MCF 10A (cell line): ENCODE measurements at regions not wholly inside any gene's neighbourhood (a gene's known extent, or its start where the extent isn't known, plus 50 kb on each side); places are given as distances from the start of the nearest gene placed in this dataset.

Experiments used
- BruUV-seq: library from RNA; stranded (reverse); fragments of 400-500 nt; replicated peaks from 2 replicates; lab custom pipeline; 2021; lab: Mats Ljungman, UMichigan
- CTCF ChIA-PET: fragments of 300-600 bp; sonication (Branson Sonifier 250); formaldehyde crosslinking; extraction: SDS; loops from one replicate; lab custom pipeline; 2021; ENCODE audit warnings: antibody characterized with exemption, inconsistent platforms; lab: Yijun Ruan, JAX
- POLR2A ChIA-PET: fragments of 300-600, 350-650 bp; sonication (Branson Sonifier 250); formaldehyde crosslinking; extraction: SDS; loops from one replicate; lab custom pipeline; 2020; ENCODE audit warnings: antibody characterized with exemption, inconsistent platforms; lab: Yijun Ruan, JAX
- DNase-seq: peaks from one replicate; pipeline ENCODE4 v3.0.0-alpha.2; 2018; ENCODE audit not compliant: unreplicated experiment
- H3K27ac Mint-ChIP-seq: one replicate; pipeline ENCODE4 v1.8.0; 2022; ENCODE audit warnings: mild to moderate bottlenecking, low read depth, mixed read lengths; ENCODE audit not compliant: unreplicated experiment
- H3K27me3 Mint-ChIP-seq: one replicate; pipeline ENCODE4 v1.8.0; 2022; ENCODE audit warnings: mixed read lengths; ENCODE audit not compliant: insufficient read depth, unreplicated experiment
- H3K36me3 Mint-ChIP-seq: one replicate; pipeline ENCODE4 v1.8.0; 2022; ENCODE audit warnings: mild to moderate bottlenecking, moderate library complexity, mixed read lengths; ENCODE audit not compliant: insufficient read depth, unreplicated experiment
- H3K4me1 Mint-ChIP-seq: one replicate; pipeline ENCODE4 v1.8.0; 2022; ENCODE audit warnings: mixed read lengths; ENCODE audit not compliant: insufficient read depth, unreplicated experiment
- H3K4me3 Mint-ChIP-seq: one replicate; pipeline ENCODE4 v1.8.0; 2022; ENCODE audit warnings: mild to moderate bottlenecking, moderate library complexity, mixed read lengths; ENCODE audit not compliant: unreplicated experiment
- H3K9me3 Mint-ChIP-seq: one replicate; pipeline ENCODE4 v1.8.0; 2022; ENCODE audit warnings: mixed read lengths; ENCODE audit not compliant: unreplicated experiment
- intact Hi-C: fragments of 100-400 bp; cut with micrococcal nuclease; formaldehyde crosslinking; loops from 2 replicates; pipeline ENCODE4 v1.14.1; 2022
- TF ChIP-seq, protein P1 (sequence below): fragments of 200-600 bp; IDR thresholded peaks from one replicate; pipeline ENCODE4 v1.8.0; 2022; ENCODE audit warnings: antibody characterized with exemption, mild to moderate bottlenecking; ENCODE audit not compliant: unreplicated experiment

DNA sequence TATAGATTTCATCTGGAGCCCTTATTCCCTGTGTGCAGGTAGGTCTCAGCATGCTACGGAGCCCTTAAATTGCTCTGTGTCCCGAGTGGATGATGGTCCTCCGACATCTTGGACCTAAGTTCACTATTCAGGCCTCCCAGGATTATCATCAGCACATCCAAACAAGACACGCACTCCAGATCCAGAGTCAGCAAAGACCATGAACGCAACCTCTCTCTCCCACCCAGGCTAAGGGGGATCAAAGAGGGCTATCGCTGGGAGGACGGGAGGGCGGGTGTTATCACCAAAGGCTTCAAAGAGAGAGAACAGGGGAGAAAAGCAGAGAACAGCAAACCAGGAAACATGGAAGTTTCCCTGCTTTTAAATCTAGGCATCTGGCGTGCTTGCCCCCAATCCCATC, 659.4 kb downstream of the TBC1D22A start:
- H3K27ac Mint-ChIP-seq: no peak overlapping the region
- intact Hi-C loops: no loop called here
- DNase-seq: no peak
- no TSS peak for BruUV-seq
- no peaks in the 10 kb centered on the region for H3K36me3 Mint-ChIP-seq
- H3K27me3 Mint-ChIP-seq: peaks cover 52% of the 10 kb centered on the region
- TF ChIP-seq, protein P1, sequence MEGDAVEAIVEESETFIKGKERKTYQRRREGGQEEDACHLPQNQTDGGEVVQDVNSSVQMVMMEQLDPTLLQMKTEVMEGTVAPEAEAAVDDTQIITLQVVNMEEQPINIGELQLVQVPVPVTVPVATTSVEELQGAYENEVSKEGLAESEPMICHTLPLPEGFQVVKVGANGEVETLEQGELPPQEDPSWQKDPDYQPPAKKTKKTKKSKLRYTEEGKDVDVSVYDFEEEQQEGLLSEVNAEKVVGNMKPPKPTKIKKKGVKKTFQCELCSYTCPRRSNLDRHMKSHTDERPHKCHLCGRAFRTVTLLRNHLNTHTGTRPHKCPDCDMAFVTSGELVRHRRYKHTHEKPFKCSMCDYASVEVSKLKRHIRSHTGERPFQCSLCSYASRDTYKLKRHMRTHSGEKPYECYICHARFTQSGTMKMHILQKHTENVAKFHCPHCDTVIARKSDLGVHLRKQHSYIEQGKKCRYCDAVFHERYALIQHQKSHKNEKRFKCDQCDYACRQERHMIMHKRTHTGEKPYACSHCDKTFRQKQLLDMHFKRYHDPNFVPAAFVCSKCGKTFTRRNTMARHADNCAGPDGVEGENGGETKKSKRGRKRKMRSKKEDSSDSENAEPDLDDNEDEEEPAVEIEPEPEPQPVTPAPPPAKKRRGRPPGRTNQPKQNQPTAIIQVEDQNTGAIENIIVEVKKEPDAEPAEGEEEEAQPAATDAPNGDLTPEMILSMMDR: no peak
- no peak overlapping the region for H3K4me3 Mint-ChIP-seq
- CTCF ChIA-PET: interaction anchor here (0.6 kb wide), 1 partner anchor 30 kb away, joined by 3 read pairs; no protein-coding TSS in a partner anchor
- H3K9me3 Mint-ChIP-seq: peaks cover 8% of the 10 kb centered on the region
- POLR2A ChIA-PET: no interaction called here
- H3K4me1 Mint-ChIP-seq: no peaks in the 10 kb centered on the region

DNA sequence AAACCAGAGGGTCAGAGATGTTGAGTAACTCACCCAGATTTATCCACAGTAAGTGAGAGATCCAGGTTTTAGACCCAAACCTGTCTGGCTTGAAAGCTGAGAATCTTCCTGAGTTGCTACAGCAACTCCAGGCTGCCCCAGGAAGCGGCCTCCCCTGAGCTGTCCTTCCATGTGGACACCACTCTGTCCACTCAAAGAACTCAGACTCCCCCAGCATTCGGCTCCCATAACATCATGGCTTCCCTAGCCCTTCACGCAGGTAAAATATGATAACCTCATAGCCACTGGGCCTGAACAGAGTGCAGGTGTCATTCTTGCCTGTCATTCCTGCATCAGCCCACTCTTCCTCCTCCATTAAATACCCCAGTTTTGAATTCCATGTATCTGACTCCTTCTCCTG, 657.8 kb downstream of the TBC1D22A start:
- intact Hi-C loops: no loop called here
- BruUV-seq: no TSS peak
- Mint-ChIP-seq H3K27ac (no peak overlapping the region), H3K4me1 (no peaks in the 10 kb centered on the region), H3K36me3 (no peaks in the 10 kb centered on the region), H3K9me3 (peaks cover 8% of the 10 kb centered on the region), H3K27me3 (peaks cover 37% of the 10 kb centered on the region), H3K4me3 (no peak overlapping the region)
- ChIA-PET POLR2A (no interaction called here), CTCF (interaction anchor here (0.6 kb wide), 1 partner anchor 206 kb away, joined by 4 read pairs; no protein-coding TSS in a partner anchor)
- TF ChIP-seq, protein P1: no peak
- no peak for DNase-seq

DNA sequence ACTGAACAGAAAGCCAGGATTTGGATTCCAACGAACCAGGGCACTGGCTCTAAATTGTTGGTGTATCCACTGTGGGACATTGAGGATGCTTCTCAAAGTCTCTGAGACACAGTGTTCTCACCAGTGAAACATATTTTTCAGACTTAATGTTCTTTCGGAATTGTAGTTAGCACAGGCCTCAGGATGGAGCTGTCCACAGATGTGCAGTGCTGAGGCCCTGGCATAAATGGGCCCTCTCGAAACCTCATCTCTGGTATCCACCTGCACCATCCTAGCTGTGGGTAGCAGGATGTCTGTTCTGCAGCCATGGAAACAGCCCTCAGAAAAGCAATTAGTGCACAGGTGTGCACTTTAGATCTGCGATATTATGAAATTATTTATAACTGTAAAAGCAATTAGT, 656.8 kb downstream of the TBC1D22A start:
- ChIA-PET CTCF (interaction anchor here (0.6 kb wide), 1 partner anchor 205 kb away, joined by 4 read pairs; no protein-coding TSS in a partner anchor), POLR2A (no interaction called here)
- no peak for DNase-seq
- no peak overlapping the region for H3K27ac Mint-ChIP-seq
- no TSS peak for BruUV-seq
- no peaks in the 10 kb centered on the region for H3K4me1 Mint-ChIP-seq
- H3K9me3 Mint-ChIP-seq: peaks cover 8% of the 10 kb centered on the region
- H3K4me3 Mint-ChIP-seq: no peak overlapping the region
- TF ChIP-seq, protein P1: no peak
- H3K27me3 Mint-ChIP-seq: peaks cover 33% of the 10 kb centered on the region
- H3K36me3 Mint-ChIP-seq: no peaks in the 10 kb centered on the region
- intact Hi-C loops: no loop called here

DNA sequence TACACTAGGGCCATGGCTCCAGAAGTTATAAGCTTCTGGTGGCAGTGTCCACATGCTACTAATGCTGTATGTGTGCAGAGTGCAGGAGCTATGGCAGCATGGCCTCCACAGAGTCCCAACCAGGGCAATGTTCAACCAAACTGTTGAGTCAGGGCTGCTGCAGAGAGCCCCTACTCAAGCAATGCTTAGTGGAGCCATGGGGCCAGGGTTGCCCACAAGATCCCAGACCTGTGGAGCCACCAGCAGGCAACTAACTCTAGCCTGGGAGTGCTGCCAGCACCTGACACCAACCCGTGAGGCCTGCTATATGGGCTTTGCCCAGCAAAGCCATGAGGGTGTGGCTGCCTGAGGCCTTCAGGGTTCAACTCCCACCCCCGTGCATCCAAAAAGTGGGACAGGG, 655.2 kb downstream of the TBC1D22A start:
- Mint-ChIP-seq H3K36me3 (no peaks in the 10 kb centered on the region), H3K4me3 (no peak overlapping the region), H3K27ac (no peak overlapping the region), H3K4me1 (no peaks in the 10 kb centered on the region), H3K27me3 (peaks cover 20% of the 10 kb centered on the region), H3K9me3 (peaks cover 8% of the 10 kb centered on the region)
- TF ChIP-seq, protein P1: no peak
- intact Hi-C loops: no loop called here
- ChIA-PET POLR2A (no interaction called here), CTCF (no interaction called here)
- no peak for DNase-seq
- BruUV-seq: no TSS peak
